ENCODE measurements at regions not wholly inside any gene's neighbourhood (a gene's known extent, or its start where the extent isn't known, plus 50 kb on each side); places are given as distances from the start of the nearest gene placed in this dataset.
"Not testable (repeated sequence)": the region's sequence is repeated elsewhere in the genome, so short reads cannot be mapped to it uniquely, and the experiment has no call there.

DNA sequence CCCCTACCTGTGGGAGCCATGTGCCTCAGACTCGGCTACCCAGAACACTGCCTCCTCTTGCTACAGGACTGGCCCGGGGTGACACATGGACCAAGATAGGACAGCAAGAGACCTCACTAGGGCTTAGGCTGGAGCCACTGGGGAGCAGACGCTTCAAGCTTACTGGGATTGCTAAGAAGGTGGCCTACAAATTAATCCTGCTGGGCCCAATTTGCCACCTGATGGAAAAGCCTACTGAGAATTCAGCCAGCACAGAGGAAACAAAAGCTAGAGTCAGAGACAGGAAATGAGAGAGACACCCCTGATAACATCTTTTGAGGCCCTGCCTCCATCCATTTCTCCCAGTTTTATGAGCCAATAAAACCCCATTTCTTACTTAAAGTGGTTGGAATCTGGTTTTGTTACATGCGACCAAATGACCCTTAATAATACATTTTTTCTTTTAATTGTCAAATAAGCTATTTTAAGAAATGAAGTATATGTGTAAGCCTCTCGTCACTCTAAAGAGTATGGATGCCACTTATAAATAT is 282.1 kb downstream of the CXCL12 start:
- no peak for DNase-seq (ENCODE audit: low spot score)

DNA sequence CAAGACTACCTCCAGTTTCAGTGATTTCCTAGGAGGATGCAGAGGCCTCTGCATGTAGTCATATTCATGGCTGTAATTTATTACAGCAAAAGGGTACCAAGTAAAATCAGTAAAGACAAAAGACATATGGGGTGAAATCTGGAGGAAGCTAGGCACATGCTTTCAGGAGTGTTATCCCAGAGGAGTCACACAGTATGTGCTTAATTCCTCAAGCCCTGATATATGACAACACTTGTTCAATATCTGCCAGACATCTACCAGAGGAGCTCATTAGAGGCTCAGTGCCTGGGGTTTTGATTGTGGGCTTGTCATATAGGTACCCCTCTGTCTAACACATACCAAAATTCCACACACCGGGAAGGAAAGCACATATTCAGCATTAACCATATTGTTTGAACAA is 283.8 kb downstream of the CXCL12 start:
- no peak for DNase-seq (ENCODE audit: low spot score)

DNA sequence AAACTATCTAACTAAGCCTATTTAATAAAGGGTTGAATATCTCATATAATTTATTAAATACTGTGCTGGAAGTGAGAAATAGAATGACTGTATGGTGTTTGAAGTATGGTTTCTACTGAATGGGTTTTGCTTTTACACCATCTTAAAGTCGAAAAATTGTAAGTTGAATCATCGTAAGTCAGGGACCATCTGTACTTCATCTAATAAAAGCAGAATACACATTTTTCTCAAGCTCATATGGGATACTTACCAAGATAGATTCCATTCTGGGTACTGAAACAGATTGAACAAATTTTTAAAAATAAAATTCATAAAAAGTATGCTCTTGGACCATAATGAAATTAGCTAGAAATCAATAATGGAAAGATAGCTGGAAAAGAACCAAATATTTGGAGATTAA is 285.4 kb downstream of the CXCL12 start:
- no peak for DNase-seq (ENCODE audit: low spot score)

DNA sequence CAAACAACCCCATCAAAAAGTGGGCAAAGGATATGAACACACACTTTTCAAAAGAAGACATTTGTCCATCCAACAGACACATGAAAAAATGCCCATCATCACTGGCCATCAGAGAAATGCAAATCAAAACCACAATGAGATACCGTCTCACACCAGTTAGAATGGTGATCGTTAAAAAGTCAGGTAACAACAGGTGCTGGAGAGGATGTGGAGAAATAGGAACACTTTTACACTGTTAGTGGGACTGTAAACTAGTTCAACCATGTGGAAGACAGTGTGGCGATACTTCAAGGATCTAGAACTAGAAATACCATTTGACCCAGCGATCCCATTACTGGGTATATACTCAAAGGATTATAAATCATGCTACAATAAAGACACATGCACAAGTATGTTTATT is 288.7 kb downstream of the CXCL12 start:
- not testable (repeated sequence) for DNase-seq (ENCODE audit: low spot score)

DNA sequence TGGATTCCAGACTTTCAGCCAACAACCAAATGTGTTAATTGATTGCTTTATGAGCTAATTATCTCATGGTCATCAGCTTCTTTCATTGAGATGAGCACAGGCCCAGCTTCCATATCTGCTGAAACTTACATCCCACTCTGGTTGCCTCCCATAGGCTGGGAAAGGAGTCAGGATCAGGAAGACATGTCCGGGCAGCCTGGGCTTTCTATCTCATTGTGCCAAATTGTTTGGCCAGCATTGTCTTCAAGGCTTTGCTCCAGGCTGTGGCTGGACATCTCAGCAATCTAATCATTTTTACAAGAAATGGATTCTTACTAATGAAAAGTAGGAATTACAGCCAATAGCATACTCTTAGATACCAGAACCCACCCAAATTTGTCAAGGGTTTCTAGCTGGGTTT is 295.2 kb downstream of the CXCL12 start:
- DNase-seq (ENCODE audit: low spot score) = no peak

DNA sequence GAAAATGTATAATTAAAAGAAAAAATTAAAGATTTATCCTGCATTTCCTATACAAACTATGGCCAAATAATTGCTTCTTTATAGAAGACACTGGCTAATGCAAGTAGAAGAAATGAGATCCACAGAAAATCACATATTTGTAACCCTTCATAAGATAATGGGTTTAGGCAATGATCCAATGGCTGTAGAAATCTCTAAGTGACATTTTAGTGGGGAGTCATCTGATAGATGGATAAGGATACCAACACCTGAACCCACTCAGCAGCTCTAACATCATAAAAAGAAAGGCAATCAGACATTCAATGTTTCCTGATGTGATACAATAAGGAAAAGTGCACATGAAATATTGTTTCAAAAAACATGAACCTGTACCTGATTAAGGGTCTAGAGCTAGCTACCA is 297.5 kb downstream of the CXCL12 start:
- no peak for DNase-seq (ENCODE audit: low spot score)

DNA sequence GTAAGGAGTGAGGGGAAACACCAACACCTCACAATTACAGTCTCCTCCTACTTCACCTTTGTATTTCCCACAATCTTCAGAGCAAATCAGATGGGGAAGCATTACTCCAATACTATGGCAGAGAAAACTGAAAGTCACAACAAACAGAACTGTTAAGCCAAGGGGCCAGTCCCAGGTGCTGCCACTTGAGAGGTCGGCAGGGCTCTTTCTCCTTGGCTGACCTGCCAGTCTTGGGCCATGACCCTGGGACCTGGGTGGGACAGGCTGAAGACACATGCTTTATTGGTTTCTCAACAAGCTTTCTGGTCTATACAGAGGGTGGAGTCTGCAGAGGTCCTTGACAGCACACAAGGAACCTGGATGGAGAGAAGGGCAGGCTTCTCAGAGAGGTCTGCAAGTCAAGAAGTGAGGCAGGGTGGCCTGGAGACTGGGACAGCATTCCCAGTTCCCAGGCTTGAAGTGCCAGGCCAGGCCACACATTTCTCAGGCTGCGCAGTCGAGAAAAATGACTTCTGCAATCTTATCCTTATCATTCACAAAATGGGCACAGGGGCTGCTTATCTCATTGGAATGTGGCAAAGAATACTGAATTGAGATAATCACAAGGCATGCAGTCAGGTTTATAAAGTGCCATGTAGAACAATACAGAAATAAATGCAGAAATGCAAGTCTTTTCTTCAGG is 301.0 kb downstream of the CXCL12 start:
- DNase-seq (ENCODE audit: low spot score) = no peak

DNA sequence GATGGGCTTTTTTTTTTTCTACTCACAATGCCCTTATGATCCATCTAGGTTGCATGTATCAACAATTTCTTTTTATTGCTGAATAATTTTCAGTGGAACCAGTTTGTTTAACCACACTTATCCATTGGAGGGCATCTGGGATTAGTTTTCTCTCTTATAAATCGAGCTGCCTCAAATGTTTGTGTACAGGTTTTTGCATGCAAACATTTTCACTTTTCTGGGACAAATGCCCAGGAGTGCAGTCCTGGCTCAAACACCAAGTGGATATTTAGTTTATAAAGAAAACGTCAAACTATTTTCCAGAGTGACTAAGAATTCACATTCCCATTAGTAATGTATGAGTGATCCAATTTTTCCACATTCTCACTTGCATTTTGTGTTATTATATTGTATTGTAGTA is 313.4 kb downstream of the CXCL12 start:
- DNase-seq (ENCODE audit: low spot score) = no peak

DNA sequence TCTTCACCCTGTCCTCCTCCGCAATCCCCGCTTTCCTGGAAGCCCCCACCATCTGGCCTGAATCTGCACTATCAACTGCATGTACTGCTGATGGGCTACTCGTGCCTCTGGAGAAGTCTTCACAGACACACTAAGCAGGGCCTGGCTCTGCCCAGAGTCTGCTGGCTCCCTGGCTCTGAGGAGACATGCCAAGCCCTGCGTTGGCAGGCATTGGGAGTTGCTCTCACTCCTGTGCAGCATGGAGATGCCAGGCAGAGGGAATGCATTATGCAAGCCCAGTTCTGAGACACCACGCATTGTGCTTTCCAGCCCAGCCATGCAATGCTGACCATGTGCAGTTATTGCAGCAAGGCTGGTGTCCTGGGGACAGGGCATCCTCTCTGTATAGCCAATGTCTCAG is 314.6 kb downstream of the CXCL12 start:
- DNase-seq (ENCODE audit: low spot score) = no peak

DNA sequence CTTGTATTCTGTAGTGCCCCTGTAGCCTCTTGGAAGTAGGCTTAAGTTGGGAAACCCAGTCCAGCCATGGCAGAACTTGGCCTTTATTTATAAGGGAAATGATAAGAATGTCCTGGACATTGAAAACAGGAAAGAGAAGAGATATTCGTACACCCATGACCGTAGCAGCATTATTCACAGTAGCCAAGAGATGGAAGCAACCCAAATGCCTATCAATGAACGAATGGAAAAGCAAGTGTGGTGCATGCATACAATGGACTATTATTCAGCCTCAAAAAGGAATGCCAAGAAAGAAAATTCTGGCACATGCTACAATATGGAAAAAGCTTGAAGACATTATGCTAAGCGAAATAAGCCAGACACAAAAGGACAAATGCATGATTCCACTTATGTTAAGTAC is 315.3 kb downstream of the CXCL12 start:
- no peak for DNase-seq (ENCODE audit: low spot score)

DNA sequence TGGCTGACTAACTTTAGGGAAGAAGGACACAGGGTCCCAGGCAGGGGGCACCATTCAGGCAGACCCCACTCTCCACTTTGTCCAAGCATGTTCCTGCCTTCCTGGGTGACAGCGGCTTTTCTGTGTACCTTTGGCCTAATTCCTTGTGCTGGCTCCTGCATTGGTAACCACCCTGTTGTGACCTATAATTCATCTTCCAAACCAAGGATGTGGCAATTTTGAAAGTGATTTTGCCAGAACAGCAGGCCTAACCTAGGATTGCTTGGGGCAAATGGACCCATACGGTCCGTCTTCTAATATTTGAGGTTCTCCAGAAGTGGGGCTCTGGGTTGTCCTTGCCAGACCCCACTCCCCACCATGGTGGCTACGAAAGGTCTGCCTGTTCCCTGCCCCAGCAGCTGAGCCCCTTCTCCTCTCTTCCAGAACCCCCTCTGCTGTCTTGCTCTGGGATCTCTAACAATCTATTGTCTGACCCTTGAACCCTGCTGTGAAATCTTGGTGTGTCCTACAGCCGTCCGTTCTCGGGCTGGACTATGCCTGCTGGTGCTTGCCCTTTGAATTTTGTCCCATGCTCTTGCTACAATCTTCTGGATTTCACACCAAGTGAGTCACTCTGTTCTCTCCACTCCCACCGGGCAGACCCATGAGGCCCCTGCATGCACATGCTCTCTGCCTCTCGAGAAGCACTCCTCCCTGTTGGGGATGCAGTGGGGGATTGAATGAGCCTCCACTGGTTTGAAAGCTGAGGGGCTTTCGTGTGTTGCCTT is 316.0 kb downstream of the CXCL12 start:
- DNase-seq (ENCODE audit: low spot score) = no peak

DNA sequence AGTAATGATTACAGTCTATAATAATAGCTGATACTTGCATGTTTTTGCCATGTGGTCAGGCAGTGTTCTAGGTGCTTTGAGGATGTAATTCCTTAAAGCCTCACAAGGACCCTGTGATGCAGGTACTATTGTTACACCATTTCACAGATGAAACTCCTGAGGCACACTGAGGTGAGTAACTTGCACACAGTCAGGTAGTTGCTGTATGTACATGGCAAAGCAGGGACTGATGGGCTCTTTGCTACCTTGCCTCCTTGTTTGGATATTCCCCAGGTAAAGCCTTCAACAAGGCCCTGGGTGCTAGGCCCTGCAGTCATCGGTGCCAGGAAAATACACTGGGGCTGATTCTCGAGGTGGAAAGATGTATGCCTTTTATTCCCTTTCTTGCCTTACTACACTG is 317.5 kb downstream of the CXCL12 start:
- no peak for DNase-seq (ENCODE audit: low spot score)

DNA sequence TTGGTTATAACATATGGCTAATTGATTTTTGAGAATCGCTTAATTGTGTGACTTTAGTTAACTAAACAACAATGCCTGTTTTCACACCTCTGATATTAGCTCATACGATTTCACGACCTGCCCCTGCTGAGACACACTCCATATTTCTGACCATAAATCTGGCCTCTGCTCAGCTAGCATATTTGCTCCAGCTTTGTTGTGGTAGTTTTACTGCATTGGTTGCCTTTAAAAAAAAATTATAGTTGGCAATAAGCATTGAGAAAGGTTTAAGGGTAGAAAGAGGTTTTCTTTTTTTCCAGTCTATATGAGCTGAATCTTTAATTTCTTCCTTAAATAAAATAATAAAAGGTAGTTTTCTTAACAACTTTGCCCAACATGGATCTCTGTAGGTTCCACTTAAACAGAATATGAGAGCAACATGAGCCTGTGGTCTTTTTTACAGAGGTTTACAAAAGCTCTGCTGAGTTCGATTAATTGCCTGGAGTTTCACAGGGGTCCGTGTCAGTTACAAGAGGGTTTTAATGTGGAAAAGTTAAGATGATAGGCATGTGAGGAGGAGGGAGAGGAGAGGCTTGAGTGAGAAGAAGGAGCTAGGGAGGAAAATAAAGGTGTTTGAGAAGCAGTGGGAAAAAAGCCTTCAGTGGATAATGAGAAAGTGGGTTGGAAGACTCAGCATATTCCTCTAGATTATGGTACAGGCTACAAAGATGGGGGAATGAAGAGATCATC is 318.2 kb downstream of the CXCL12 start:
- no peak for DNase-seq (ENCODE audit: low spot score)

DNA sequence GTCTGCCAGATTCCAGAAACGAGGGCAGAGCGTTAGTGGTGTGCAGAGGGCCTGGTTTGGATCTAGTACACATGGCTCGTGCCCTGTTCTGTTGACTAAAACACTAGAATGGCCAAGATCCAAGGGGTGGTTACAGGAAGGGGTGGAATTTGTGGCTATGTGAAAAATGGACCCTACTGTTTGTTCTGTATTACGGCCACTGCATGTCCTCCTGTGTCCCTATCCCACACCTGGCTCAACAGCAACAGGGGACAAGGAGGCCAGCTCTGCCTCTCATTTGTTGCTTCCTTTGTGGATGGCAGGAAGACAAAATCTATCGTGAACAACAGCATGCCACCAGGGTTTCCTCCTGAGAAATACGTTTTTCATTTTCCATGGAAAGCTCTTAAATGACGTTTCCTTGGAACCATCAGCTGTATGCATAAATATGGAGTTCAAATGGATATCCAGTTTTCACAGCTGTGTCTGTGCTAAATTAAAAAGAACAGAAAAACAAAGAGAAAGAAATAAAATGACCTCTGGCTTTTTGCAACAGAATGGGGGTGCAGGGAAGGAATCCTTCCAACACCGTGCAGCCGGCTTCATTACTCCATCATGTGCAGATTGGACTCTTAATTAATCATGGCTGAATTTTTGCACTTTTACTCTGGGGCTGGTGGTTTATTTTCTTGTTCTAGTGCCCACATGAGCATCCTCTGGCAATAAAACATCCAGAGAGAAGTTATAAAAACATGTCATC is 318.9 kb downstream of the CXCL12 start:
- no peak for DNase-seq (ENCODE audit: low spot score)

DNA sequence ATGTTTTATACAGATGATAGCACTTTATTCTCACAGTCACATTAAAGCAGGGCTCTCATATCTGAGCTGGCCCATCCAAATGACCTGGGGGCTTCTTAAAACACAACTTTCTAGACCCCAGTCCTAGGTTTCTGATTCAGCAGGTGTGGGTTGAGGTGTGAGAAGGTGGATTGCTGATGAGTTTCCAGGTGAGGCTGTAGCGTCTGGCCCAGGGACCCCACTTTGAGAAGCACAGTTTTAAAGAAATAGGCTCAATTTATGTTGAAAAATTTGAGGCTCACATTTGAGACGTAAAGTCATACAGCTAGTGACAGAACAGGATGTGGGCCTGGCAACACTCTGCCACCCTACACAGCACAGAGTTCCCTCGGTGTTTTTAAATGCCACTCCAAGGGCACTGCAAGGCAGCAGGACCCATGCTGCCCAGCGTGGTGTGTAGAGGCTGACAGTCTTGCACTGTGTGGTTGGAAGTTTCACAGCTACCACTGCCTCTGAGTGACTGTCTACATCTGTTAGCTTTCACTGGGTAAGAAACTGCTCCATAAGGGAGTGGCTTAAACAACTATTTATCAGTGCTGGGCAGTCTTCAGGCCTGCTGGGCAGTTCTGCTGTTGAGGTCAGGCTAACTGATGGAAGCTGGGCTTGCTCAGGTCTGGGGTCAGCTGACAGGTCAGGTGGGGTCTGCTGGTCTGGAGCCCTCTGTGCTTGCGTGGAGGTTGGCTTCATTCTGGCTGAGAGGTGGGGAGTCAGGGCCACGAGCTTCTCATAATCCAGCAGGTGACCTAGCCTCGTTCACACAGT is 319.7 kb downstream of the CXCL12 start:
- no peak for DNase-seq (ENCODE audit: low spot score)

DNA sequence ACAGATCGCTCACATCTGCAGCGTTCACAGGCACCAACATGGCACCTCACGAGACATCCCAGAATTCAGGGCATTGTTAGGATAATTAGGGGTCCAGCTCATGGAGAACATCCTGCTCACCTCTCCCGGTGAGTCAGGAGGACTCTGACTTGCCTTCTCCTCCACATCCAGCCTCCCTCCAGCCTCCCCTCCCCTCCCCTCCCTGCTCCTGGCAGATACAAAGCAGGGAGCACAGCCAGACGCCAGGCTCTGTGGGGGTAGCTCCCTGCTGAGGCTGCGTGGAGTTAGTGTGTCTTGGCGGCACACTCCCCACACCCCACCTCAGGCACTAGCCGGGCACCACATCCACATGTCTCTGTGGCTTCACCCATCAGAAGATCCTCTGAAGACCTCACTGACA is 320.6 kb downstream of the CXCL12 start:
- DNase-seq (ENCODE audit: low spot score) = no peak

DNA sequence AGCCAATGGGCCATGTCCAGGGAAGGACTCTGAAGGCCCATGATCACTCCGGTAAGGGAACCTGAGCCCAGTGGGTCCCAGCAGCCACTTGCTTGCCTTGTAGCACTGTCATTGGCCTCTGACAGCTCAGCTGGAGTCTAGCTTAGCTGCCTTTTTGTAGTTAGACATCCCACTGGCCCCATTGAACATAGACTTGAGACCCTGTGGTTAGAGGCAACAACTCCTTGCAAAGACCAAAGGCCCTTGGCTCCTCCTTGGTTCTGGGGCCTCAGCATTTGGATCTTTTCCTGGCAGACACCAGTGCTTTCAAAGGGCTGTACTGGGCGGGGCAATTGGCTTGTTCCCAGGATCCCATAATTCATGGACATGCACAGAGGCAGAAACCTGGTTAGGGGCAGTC is 321.2 kb downstream of the CXCL12 start:
- no peak for DNase-seq (ENCODE audit: low spot score)

DNA sequence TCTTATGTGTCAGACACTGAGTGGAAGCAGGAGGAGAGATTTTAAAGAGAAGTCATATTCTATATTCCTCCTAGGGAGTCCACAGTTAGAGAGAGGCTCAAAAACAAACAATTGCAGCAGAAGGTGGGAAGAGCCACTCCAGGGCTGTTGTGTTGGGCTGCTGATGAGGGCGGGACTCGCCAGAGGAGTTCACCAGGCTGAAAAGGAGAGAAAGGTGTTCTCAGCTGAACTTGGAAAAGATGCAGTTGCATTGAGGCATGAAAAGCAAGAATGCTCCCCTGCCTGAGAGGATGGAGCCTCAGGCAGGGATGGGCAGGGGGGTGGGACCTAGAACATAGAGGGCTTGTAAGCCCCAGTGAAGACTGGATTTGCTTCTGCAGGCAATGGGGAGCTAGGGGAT is 324.2 kb downstream of the CXCL12 start:
- no peak for DNase-seq (ENCODE audit: low spot score)

DNA sequence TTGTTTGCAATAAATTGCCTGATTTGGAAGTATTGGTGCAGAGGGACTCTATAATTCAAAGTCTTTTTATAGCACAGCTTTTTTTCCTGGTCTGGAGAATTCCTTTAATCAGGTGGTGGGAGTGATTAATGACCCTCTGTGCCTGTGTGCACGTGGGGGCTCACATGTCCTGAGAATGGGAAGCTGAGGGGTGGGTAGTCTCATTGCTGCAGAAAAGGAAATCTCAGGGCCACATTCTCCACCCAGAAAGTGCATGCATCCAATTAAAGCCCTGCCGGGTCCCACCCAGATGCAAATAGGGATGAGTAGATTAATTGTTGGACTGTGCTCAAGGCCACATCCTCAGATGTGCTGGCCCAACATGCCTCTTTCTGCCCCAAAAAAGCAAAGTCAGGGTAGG is 324.7 kb downstream of the CXCL12 start:
- DNase-seq (ENCODE audit: low spot score) = no peak

DNA sequence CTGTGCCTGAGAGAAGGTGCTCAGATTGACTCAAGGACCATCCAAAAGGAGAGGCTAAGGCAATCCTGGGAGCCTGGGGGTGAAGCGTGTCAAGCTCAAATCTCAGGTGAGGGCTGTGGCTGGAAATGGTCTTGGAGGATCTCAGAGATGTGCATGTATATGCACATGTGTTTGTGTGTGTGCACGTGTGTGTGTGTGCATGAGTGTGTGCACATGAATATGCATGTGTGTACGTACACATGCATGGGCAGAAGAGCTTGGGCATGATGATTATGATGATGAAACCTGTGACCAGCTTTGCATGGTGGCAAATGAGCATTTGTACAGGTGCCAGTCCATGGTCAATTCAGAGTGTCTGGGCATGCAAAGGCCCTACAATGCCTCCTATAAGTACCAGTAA is 326.6 kb downstream of the CXCL12 start:
- no peak for DNase-seq (ENCODE audit: low spot score)
